IMR-90 (cell line): ENCODE measurements at regions not wholly inside any gene's neighbourhood (a gene's known extent, or its start where the extent isn't known, plus 50 kb on each side); places are given as distances from the start of the nearest gene placed in this dataset.

Experiments used
- FOS ChIP-seq: fragments of 150-350 bp; IDR thresholded peaks from 2 replicates; pipeline ENCODE4 v1.6.1; 2016; ENCODE audit warnings: low read depth, low read length
- MXI1 ChIP-seq: IDR thresholded peaks from 2 replicates; pipeline ENCODE4 v1.6.1; 2012; ENCODE audit warnings: low read depth, mild to moderate bottlenecking, low read length, moderate library complexity, borderline replicate concordance
- RFX5 ChIP-seq: IDR thresholded peaks from 2 replicates; pipeline ENCODE4 v1.8.0; 2012; ENCODE audit warnings: low read depth, mild to moderate bottlenecking, low read length, moderate library complexity
- TF ChIP-seq, protein P1 (sequence below): conservative IDR thresholded peaks from 2 replicates; pipeline ENCODE4 v1.5.1; 2012; ENCODE audit warnings: mild to moderate bottlenecking, low read depth, low read length, improper control_type of control experiment

DNA sequence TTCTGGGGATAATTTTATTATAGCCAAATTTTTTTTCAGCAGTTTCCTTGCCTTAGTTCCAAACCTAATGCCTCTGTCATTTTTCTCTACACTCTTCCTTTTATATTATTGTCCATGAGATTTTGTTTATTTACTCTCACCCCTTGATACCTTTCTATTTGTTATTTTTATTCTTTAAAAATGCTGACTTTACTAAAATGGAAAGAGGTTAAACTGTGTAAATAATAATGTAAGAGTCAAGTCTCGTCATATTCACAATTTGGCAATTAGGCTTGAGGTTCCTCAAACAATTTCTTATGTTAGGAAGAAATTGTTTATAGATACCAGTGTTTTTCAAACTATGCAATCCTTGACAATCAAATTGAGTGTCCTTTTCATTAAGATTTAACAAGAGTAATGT lies 428.6 kb upstream of the CDH9 start:
- TF ChIP-seq MXI1 = no peak
- TF ChIP-seq, protein P1, sequence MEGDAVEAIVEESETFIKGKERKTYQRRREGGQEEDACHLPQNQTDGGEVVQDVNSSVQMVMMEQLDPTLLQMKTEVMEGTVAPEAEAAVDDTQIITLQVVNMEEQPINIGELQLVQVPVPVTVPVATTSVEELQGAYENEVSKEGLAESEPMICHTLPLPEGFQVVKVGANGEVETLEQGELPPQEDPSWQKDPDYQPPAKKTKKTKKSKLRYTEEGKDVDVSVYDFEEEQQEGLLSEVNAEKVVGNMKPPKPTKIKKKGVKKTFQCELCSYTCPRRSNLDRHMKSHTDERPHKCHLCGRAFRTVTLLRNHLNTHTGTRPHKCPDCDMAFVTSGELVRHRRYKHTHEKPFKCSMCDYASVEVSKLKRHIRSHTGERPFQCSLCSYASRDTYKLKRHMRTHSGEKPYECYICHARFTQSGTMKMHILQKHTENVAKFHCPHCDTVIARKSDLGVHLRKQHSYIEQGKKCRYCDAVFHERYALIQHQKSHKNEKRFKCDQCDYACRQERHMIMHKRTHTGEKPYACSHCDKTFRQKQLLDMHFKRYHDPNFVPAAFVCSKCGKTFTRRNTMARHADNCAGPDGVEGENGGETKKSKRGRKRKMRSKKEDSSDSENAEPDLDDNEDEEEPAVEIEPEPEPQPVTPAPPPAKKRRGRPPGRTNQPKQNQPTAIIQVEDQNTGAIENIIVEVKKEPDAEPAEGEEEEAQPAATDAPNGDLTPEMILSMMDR = no peak
- no peak for TF ChIP-seq RFX5
- TF ChIP-seq FOS = no peak
